GM10266 (cell line): ENCODE measurements at regions not wholly inside any gene's neighbourhood (a gene's known extent, or its start where the extent isn't known, plus 50 kb on each side); places are given as distances from the start of the nearest gene placed in this dataset.

Experiments used
- DNase-seq: peaks from one replicate; pipeline ENCODE4 v3.0.0; 2012; ENCODE audit errors: extremely low spot score
- CTCF ChIP-seq: IDR thresholded peaks from 2 replicates; pipeline ENCODE4 v1.5.1; 2012; ENCODE audit warnings: mild to moderate bottlenecking, low read depth; ENCODE audit not compliant: control insufficient read depth, insufficient read depth; ENCODE audit errors: missing control alignments

- no peak for TF ChIP-seq CTCF
- DNase-seq: no peak
Measured at GRCh38 chr11:43222215-43222614, 89.6 kb upstream of the API5 start.

- no peak for DNase-seq
- no peak for TF ChIP-seq CTCF
Measured at GRCh38 chr11:43223026-43223425, 88.8 kb upstream of the API5 start.

GRCh38 chr11:43234881-43235280, 76.9 kb upstream of the API5 start:
- no peak for DNase-seq
- TF ChIP-seq CTCF: no peak

- TF ChIP-seq CTCF: no peak
- no peak for DNase-seq
Measured at GRCh38 chr11:43238341-43238740, 73.5 kb upstream of the API5 start.

GRCh38 chr11:43239791-43240190, 72.0 kb upstream of the API5 start:
- TF ChIP-seq CTCF: no peak
- no peak for DNase-seq

GRCh38 chr11:43242401-43242800, 69.4 kb upstream of the API5 start:
- no peak for DNase-seq
- no peak for TF ChIP-seq CTCF

- DNase-seq: no peak
- no peak for TF ChIP-seq CTCF
Measured at GRCh38 chr11:43243927-43244326, 67.9 kb upstream of the API5 start.
